Gastrocnemius medialis (tissue), 4 donors: ENCODE measurements at regions not wholly inside any gene's neighbourhood (a gene's known extent, or its start where the extent isn't known, plus 50 kb on each side); places are given as distances from the start of the nearest gene placed in this dataset.

Source experiments
- CTCF ChIP-seq, 5 experiments: fragments of 450-650 bp in 3 of 5; fragments of 200-600 bp in 2 of 5; sonication (generic) in 2 of 5; IDR thresholded peaks in 4 of 5; conservative IDR thresholded peaks in 1 of 5; 1 replicate in 4 of 5; 2 replicates in 1 of 5; pipeline ENCODE4 v1.5.1; 2016 to 2019; ENCODE audit warnings: antibody characterized with exemption in 5 of 5, mild to moderate bottlenecking in 3 of 5, moderate library complexity in 3 of 5
- POLR2A ChIP-seq, 2 donors: fragments of 450-650 bp; IDR thresholded peaks; one replicate each; pipeline ENCODE4 v1.6.1; 2017; ENCODE audit warnings: antibody characterized with exemption in 2 of 2, mild to moderate bottlenecking in 2 of 2, moderate library complexity in 2 of 2

GRCh38 chr6:3610206-3610605, 141.3 kb downstream of the PXDC1 start:
- no peak for TF ChIP-seq CTCF (IDR thresholded peaks at IDR 0.05 in 4 of 5, conservative IDR thresholded peaks at IDR 0.05 in 1 of 5)
- TF ChIP-seq POLR2A (IDR thresholded peaks at IDR 0.05) = no peak
